Sigmoid colon (tissue), 4 donors: ENCODE measurements at regions not wholly inside any gene's neighbourhood (a gene's known extent, or its start where the extent isn't known, plus 50 kb on each side); places are given as distances from the start of the nearest gene placed in this dataset.

Experiments
- EP300 ChIP-seq, 4 donors: sonication (generic); formaldehyde crosslinking; IDR thresholded peaks; one replicate each; pipeline ENCODE4 v1.6.1; 2017; ENCODE audit warnings: antibody characterized with exemption in 4 of 4
- POLR2A ChIP-seq, 2 donors: fragments of 450-650 bp; IDR thresholded peaks; one replicate each; pipeline ENCODE4 v1.6.1; 2016; ENCODE audit warnings: antibody characterized with exemption in 2 of 2, mild to moderate bottlenecking in 2 of 2, moderate library complexity in 2 of 2

GRCh38 chr1:162954824-162955223 lies 93.8 kb upstream of the CCDC190 start:
- TF ChIP-seq POLR2A (IDR thresholded peaks at IDR 0.05) (no peak), EP300 (IDR thresholded peaks at IDR 0.05) (no peak)
